Kidney glomerular epithelial cell (primary cell): ENCODE measurements at regions not wholly inside any gene's neighbourhood (a gene's known extent, or its start where the extent isn't known, plus 50 kb on each side); places are given as distances from the start of the nearest gene placed in this dataset.

Experiments
- DNase-seq: peaks from one replicate; lab custom pipeline; 2025; lab: John Stamatoyannopoulos, UW

DNA sequence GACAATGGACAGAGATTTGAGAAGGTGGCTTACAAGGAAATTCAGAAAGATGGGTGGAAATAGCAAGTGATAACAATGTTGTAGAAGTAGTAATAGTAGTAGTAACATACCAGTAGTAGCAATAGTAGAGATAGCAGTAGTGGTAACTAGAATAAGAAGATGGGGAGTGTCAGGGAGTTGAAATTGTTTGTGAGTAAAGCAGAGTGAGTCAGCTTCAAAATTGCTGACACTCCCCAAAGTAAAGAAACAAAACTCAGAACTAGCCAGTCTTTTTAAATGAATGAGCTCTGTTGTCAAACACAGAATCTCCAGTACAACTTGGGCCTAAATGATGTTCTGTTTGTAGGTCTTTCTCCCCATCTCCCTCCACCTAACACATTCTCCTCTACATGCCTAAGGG is 1040.9 kb downstream of the CBLN2 start:
- DNase-seq = no peak

- no peak for DNase-seq
Measured at GRCh38 chr18:71485611-71486010, 1058.5 kb downstream of the CBLN2 start.

- peak; percentile 37 for DNase-seq
Measured at GRCh38 chr18:71471963-71472725, 1072.0 kb downstream of the CBLN2 start.

DNA sequence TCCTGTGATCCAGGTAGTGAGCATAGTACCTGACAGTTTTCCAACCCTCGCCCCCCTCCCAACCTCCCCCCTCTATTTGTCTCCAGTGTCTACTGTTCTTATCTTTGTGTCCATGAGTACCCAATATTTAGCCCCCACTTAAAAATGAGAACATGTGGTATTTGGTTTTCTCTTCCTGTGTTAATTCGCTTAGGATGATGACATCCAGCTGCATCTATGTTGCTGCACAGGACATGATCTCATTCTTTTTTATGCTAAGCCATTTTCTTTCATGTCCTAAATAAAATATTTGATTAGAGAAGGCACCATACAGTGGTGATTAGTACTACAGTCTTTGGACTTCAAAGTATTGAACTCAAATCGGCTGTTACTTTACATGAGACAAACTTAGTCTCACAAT is 1087.9 kb downstream of the CBLN2 start:
- DNase-seq = no peak

DNA sequence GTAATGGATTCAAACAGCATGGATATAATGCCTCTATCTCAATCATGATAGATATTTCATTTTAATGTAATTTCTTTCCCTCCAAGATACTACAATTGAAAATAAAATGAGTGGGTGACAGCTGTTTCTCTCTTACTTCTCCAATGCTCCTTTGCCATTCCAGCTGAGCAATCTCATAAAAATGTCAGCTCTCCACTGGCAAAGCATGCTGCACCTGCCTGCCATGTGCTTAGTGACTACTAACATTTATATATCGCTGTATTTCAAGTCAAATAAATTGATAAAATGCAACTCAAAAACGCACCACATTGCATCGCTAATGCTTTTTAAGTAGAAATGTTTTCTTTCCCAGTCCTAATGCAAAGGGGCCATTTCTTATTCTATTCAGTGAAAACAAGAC is 1093.9 kb downstream of the CBLN2 start:
- DNase-seq = no peak

DNA sequence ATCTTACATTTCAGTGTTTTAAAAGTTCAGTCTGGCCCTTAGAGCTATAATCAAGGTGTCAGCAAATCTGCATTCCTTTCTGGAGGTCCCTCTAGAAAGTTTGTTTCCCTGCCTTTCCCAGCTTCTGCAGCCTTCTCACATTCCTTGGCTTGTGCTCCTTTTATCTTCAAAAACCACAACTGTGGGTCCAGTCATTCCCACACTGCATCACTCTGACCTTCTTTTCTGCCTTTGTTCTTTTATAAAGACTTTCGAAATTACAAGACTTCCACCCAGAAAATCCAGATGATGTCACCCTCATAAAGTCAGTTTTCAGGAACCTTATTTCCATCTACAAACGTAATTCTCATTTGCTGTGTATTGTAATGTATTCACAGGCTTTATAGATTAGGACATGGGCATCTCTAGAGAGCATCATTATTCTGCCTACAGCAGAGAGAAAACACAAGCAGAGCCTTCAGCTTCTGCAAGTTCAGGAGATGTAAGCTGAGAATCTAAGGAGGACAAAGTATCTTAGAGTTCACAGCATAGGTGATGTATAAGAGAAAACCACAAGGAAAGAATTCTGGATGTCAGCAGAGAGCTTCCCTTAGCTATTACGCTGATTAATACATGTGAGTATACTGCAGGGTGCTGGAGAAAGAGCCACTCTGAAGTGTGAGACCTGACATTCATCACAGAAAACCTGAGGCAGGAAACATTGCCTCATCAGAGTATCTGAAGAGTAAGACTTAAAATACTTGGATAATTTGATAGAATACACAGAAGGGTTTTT is 1100.2 kb downstream of the CBLN2 start:
- DNase-seq = peak; percentile 21

DNA sequence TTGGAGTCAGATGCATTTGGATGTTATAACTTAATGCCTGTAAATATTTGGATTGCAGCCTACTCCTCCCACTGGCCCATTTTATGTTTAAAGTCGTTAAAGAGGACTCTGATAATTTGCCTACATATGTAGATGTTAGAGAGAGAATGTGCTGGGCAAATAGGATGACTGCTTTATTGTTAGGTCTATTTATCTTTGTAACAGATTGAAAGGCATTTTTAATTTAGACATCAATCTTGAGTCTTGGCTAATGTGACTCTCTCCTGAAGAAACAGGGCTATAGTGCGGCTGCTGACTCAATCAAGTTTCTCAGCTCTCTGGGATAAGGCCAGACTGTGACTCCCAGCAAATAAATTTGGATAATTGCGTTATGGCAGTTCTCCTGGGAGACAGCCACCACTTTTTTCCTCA is 1101.4 kb downstream of the CBLN2 start:
- no peak for DNase-seq

DNA sequence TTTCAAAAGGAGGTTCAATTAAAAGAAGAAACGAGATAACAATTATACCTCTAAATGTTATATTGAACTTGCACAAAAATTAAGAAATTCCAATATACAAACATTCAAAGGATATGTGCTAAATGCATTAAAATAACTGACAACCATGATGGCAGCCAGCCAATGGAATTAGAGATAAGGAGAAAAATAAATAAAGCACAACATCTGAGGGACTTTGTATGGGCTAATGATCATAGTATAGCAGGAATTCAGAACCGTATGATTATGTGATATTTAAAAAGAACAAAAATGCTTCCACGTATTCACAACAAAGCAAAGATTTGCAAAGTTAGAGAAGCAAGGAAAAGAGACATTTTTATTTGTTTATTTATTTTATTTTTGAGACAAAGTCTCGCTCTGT is 1103.0 kb downstream of the CBLN2 start:
- DNase-seq = no peak

DNA sequence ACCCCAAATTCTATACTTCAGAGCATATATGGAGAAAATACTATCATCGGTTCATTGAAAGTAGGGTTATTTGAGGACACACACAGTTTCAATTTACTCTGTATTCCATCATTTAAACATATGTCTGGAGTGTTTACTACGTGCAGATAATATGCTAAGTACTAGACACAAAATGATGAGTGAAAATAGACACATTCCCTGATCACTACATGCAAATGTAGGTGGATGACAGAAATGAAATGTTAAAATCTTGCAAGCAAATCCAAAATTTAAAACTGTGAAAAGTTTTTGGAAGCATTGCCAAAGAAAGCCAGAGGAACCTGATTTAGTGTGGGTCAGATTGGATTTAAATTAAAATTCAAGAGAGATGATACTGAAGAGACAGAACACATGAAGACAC is 1106.6 kb downstream of the CBLN2 start:
- DNase-seq = no peak

DNA sequence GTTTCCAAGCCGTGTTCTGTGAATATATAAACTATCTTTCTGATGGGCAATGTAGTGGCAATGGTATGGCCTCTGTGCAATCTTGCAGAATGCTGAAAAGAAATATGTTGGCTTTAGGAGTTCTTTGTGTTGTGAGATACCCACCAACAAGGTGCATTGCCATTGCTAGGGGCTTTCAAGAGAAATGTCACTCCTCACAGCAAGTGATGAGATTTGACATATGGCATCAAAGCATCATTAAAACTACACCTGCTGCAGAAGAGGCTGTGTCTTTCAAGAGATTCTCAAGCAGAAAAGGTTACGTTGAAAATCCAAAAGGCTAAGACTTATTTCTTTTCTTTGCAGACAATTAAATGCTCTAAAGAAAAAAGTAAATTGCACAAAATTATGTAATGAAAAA is 1110.8 kb downstream of the CBLN2 start:
- DNase-seq = no peak

DNA sequence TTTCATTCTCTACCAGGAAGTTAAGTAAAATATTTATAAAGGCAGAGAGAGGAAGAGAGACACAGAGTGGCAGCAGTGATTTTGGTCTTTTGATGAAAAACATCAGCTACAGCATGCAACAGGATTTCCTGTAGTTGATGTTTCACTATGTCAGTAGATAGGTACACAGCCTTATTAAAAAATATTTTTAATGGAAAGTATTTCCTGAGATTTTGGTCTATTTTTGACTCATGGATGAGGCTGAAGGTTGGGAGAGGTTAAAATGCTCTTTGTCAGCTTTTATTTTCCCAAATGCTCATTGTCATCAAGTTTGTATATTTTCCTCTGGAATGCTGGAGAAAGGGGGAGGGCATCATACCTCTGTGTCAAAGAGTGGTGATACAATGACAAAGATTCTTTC is 1112.5 kb downstream of the CBLN2 start:
- DNase-seq = no peak

DNA sequence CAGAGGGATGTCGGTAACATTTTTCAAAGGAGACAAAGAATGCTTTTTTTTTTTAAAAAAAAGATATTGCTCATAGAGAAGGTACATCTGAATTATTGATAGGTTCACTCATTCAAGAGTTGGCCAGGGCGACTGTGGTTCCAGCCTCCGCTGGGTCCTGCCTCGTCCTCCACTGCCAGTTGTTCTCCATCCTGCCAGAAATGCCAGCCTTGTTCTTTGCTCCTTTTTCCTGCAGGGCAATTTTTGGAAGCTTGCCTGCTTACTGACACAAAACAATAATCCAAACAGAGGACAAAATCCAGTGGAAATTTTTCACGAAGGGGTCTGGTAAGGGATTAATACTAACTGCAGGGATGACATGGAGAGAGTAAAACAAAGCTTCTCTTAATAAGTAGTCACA is 1113.0 kb downstream of the CBLN2 start:
- no peak for DNase-seq

- no peak for DNase-seq
Measured at GRCh38 chr18:71426441-71426840, 1117.7 kb downstream of the CBLN2 start.

GRCh38 chr18:71405169-71405809 is 1116.4 kb downstream of the SOCS6 start:
- no peak for DNase-seq

DNA sequence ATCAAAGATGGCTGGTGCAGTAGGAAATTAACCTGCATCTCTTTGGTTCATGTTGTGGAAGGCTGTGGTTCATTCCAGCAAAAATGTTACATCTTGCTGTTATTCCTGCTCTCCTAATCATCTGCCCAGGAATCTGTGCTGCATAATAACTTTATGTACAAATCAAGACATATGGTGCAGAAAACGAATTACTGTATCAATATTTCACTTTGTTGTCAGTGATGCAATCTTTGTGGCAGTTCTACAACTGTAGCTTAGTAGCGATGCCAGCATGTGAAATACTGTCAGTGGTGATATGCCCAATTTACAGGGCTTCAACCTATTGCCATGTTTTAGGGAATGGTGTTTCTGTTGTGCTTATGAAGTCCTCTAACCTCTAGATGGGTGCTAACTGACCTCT is 1114.7 kb downstream of the SOCS6 start:
- no peak for DNase-seq

DNA sequence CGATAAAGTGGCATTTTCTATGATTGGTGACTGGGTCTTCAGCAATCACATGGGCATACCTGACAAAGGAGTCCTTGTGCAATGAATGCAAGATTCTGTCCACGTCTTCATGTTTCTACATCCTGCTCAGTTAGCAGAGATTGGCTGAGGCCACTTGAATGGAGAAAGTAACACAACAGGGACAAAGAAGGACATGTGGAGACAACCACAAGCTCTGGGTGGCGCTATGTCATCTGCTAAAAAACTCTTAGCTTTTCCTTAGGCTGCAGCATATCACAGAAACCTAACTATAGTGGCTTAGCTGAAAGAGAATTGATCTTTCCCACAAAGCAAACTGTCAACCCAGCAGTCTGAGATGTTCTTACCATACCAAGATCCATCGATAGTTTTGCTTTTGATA is 1109.7 kb downstream of the SOCS6 start:
- peak; percentile 17 for DNase-seq

DNA sequence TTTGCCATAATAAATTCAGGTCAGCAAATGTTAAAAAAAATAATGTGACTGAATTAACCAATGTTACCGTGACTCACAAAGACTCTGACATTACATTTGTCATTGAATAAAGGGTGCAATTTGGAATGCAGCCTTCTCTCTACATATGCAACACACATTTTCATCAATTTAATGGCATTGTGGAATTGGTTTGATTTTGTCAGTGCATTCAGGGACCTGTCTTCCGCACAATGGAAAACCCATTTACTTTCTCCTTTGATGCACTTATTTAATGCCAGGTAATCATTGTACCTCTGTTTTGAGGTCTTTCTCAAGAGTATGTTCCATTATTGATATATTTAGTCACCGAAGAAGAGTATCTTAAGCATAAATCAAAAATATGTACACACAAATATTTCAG is 1099.3 kb downstream of the SOCS6 start:
- no peak for DNase-seq

GRCh38 chr18:71374294-71375000 is 1085.6 kb downstream of the SOCS6 start:
- DNase-seq = no peak

- no peak for DNase-seq
Measured at GRCh38 chr18:71371951-71372605, 1083.2 kb downstream of the SOCS6 start.

DNA sequence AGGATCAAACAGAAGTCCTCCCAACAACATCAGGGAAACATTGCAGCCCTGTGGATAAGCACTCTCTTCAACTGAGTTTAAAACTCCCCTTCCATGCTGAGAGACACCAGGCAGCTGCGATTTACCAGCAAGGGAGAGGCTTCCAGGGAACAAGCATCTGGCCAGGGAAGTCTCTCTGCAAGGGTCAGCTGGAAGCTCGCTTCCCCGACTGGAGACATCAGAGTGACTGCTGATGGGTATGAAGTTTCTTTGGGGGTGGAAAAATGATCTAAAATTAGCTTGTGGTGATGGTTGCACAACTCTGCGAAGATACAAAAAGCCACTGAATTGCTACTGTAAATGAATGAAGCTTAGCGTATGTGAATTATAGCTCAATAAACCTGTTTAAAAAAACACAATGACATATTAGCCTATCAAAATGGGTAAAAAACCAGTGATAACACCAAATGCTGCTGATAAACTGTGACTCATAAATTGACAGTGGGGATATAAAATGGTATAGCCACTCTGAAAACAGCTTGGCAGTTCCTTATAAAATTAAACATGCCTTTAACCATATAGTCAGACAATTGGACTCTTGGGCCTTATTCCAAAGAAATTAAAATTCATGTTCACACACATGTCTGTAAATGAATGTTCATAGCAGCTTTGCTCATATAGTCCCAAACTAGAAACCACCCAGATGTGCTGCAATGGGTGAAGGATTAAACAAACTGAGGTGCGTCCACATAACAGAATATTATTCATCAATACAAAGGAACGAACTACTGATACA is 1082.0 kb downstream of the SOCS6 start:
- no peak for DNase-seq

GRCh38 chr18:71370095-71370494 is 1081.2 kb downstream of the SOCS6 start:
- DNase-seq = no peak
